SKM-1 (cell line): ENCODE measurements at regions not wholly inside any gene's neighbourhood (a gene's known extent, or its start where the extent isn't known, plus 50 kb on each side); places are given as distances from the start of the nearest gene placed in this dataset.

ENCODE experiments used
- DNase-seq: peaks from one replicate; lab custom pipeline; 2025; ENCODE audit not compliant: unreplicated experiment; lab: John Stamatoyannopoulos, UW

DNA sequence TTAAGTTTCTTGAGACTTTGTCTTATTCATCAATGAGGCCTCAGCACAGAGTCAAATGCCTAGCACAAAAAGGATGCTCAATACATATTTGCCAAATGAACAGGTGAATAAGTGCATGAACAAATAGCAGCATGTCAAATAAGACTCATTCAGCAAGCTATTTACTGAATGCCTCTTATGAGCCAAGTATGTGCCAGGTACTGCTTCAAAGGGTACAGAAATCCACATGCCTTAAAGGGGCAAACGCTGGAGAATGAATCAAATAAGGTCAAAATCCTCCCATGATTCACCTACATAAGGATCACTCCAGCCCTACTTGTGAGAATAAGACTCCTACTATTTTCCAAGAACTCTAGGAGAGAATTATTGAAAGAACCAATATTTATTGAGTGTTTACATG, 260.2 kb upstream of the CPEB2 start:
- DNase-seq = no peak

DNA sequence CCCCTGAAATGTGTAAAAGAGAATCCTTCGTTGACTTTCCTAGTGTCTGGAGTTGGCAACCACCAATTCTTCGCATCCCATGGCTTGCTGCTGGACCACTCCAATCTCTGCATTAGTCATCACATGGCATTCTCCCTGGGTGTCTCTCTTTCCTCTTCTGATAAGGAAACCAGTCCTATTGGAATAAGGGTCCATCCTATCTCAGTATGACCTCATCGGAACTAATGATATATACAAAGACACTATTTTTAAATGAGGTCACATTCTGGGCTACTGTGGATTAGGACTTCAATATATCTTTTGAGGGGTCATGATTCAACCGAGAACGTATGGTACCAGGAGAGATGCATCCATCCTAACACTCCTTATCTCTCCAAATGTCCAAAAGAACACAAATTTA, 259.1 kb upstream of the CPEB2 start:
- no peak for DNase-seq

DNA sequence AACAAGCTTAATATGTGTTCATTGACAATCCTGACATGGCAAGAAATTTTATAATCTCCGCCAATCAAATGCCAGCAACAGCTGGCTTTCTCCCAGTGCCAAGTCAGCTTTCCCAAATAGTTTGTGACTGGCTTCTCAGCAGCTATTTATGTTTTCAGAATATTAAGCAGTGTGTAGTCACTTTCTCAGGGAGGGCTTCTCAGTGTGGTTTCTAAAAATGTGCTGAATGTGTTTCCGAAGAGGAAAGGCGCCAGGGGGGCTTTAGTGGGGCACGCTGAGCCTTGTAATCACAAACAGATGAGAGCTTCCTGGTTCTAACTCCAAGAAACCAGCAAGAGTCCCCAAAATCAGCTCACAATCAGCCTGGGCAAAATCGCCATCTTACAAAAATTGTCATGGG, 258.7 kb upstream of the CPEB2 start:
- DNase-seq = no peak

DNA sequence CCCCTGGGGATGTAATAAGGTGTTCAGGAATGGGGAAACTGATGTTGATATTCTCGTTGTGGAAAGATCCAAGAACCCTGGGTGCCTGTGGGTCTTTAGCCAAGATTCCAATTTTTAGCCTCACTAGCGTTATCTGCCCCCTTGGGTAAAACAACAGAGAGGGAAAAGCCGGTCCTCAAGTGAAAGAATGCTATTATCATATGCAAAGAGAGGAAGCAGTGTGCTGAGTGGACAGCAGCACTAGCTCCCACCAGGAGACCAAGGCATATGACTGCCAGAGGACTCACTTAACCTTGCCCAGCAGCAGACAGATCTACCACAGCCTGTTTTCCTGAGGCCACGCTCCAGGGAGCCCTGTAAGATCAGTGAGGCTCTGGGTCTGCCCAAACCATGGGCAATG, 257.9 kb upstream of the CPEB2 start:
- no peak for DNase-seq

DNA sequence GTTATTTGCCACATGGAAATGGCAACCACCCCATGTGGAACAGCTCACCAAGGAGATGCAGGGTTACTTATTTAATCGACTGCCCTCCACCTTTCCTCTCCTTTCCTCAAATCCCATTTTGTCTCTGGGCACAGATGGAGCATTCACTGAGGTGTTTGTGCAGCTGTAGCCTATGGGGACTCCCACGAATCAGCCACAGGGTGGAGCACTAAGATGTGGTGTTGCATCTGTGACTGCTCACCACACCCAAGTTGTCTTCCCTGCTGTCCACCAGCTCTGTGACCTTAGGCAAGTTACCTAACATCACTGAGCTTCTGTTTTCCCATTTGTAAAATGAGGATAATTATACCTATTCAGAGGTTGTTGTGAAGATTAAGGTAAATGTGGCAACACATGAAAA, 252.4 kb upstream of the CPEB2 start:
- no peak for DNase-seq

DNA sequence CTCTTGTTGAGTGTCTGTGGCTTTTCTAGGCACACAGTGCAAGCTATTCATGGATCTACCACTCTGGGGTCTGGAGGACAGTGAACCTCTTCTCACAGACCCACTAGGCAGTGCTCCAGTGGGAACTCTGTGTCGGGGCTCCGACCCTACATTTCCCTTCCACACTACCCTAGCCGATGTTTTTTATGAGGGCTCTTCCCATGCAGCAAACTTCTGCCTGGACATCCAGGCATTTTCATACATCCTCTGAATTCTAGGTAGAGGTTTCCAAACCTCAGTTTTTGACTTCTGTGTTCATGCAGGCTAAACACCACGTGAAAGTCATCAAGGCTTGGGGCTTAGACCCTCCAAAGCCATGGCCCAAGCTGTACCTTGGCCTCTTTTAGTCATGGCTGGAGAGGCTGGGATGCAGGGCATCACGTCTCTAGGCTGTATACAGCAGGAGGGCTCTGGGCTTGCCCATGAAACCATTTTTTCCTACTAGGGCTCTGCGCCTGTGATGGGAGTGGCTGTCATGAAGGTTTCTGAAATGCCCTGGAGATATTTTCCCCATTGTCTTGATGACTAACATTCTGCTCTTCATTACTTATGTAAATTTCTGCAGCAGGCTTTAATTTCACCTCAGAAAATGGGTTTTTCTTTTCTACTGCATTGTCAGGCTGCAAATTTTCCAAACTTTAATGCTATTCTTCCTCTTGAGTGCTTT, 249.8 kb upstream of the CPEB2 start:
- DNase-seq = no peak

- no peak for DNase-seq
Observed at GRCh38 chr4:14767142-14767541, 235.1 kb upstream of the CPEB2 start.

- DNase-seq = no peak
Observed at GRCh38 chr4:14768449-14768848, 233.8 kb upstream of the CPEB2 start.

DNA sequence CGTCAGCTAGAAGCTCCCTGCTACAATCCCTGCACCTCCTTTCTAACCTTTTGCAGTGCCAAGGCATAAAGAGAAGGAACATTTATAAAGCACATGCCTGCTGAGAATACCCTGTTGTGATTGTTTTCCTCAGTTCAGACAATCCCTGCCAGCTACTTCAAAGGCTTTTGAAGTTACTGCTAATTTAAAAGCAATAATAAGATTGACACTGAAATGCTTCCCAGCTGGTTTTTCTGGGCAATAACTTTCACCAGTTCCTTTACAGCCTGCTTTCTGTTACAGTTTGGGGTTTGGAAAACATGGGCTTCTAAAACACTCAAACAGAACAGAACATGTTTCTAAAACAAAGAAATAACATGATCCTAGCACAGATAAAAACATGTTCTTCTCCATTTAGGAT, 232.3 kb upstream of the CPEB2 start:
- no peak for DNase-seq

DNA sequence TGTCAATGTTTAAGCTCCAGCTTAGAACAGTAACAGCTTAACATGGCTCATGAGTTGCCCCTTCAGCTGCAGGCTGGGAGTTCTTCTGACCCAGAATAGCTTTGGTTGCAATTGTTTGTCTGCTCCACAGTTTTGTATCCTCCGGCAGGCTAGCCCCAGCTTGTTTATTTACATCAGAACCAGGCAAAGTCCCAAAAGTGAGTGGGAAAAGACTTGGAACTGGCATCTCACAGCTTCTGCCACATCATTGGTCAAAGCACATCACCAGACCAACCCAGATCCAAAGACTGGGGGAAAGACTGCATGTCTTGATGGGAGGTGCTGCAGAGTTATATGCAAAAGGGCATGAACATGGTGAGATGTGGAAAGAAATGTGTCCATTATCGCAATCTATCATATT, 231.2 kb upstream of the CPEB2 start:
- no peak for DNase-seq

GRCh38 chr4:14771504-14772175, 230.6 kb upstream of the CPEB2 start:
- DNase-seq = no peak

- no peak for DNase-seq
Observed at GRCh38 chr4:14772388-14772787, 229.9 kb upstream of the CPEB2 start.

DNA sequence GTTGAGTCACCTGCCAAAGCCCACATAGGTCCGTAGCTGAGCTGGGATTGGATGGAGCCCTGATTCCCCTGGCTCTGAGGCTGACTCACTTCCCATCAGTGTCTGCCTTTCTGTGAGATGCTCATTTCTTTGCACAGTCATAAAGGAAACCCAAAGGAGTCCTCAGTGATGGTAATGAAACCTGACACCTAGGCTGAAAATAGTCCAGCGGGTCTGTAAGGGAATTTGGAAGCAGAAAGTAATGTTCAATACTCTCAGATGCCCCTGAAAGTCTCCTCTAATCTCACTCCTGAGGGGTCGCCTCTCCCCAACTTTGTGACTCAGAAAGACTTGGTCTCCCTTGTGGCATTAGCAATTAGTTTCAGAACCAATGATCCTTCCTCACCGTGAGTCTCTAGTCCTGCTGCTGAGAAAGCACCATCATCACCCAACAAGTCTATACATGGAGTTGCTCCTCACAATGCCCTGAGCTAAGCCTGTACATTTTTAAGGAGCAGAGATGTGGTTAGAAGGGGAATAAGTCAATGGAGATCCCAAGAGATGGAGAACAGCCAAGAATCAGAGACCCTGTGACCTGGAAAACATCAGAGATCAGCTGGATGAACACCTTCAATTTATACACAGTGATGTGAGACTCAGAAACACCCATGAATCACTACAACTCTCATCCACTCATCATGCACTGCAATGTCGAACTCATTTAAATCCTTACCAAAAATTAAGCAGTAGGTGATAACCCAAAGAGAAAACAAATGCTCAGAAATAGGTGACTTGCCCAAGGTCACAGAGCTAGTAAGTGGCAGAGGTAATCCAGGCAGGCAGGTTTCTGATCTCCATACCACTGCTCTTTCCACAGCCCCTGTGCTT, 219.0 kb upstream of the CPEB2 start:
- DNase-seq = no peak

DNA sequence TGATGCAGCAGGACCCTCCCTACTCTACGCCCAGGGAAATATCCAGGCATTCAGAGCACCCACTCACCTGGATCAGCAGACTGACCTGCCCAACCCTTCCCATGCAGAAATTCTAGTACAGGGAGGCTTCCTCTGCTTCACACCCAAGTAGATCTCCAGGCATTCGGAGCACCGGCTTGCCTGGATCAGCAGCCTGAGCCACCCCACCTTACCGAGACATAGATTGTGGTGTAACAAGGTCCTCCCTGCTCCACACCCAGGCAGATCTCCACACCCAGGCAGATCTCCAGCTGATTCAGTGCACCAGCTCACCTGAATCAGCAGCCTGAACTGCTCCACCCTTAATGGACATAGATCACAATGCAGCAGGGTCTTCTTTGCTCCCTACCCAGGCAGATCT, 215.1 kb upstream of the CPEB2 start:
- DNase-seq = no peak

- DNase-seq = no peak
Observed at GRCh38 chr4:14787894-14788293, 214.4 kb upstream of the CPEB2 start.

- DNase-seq = no peak
Observed at GRCh38 chr4:14790494-14790893, 211.8 kb upstream of the CPEB2 start.

GRCh38 chr4:14792702-14793227, 209.5 kb upstream of the CPEB2 start:
- no peak for DNase-seq

DNA sequence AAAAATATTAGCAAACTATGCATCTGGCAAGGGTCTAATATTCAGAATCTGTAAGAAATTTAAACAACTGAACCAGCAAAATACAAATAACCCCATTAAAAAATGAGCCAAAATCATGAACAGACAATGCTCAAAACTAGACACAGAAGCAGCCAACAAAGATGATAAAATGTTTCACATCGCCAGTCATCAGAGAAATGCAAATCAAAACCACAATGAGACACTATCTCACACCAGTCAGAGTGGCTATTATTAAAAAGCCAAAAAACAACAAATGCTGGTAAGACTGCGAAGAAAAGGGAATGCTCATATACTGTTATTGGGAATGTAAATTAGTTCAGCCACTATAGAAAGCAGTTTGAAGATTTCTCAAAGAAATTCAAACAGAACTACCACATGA, 201.3 kb upstream of the CPEB2 start:
- no peak for DNase-seq

DNA sequence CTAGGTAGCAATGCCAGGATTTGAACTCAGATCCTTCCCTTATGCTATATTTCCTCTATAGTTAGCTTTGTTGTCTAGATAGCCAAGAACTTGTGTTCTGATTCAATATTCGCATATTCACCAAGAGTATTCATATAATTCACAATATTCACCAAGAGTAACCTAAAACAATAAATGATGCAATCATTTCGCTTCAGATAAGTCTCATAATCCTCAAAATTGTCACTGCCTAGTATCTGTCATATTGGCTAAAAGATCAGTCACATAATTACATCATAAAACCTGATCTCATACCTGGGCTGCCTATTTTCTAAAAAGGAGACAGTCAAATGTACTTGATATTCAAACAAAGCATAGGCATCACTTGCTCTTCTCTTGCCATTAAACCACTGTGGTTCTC, 199.7 kb upstream of the CPEB2 start:
- no peak for DNase-seq

DNA sequence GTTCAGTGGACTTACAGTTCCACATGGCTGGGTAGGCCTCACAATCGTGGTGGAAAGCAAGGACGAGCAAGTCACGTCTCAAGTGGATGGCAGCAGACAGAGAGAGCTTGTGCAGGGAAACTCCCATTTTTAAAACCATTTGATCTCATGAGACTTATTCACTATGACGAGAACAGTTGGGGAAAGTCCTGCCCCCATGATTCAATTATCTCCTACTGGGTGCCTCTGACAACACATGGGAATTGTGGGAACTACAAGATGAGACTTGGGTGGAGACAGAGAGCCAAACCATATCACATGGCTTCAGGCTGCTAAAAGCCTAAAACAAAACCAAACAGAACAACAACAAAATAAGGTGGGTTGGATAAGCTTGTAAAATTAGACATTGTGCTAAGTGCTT, 194.4 kb upstream of the CPEB2 start:
- no peak for DNase-seq

GRCh38 chr4:14809203-14809602, 193.1 kb upstream of the CPEB2 start:
- DNase-seq = no peak

- DNase-seq = no peak
Observed at GRCh38 chr4:14810121-14810520, 192.2 kb upstream of the CPEB2 start.
